Neuronal stem cell (in vitro differentiated cells): ENCODE measurements at regions not wholly inside any gene's neighbourhood (a gene's known extent, or its start where the extent isn't known, plus 50 kb on each side); places are given as distances from the start of the nearest gene placed in this dataset.

Experiments used
- DNase-seq: peaks from one replicate; pipeline ENCODE4 v3.0.0-alpha.2; 2013; ENCODE audit warnings: low spot score
- H2AFZ ChIP-seq: one replicate; pipeline ENCODE4 v1.6.1; 2013; ENCODE audit warnings: mild to moderate bottlenecking, low read length, inconsistent platforms
- H2AK5ac ChIP-seq: 2 replicates; pipeline ENCODE4 v1.6.1; 2013; ENCODE audit warnings: low read depth, mild to moderate bottlenecking, inconsistent platforms, low read length, moderate library complexity, mixed read lengths
- H2BK120ac ChIP-seq: 2 replicates; pipeline ENCODE4 v1.6.1; 2013; ENCODE audit warnings: low read depth, mild to moderate bottlenecking, inconsistent platforms, low read length, moderate library complexity, mixed read lengths
- H2BK12ac ChIP-seq: one replicate; pipeline ENCODE4 v1.6.1; 2013; ENCODE audit warnings: low read length, inconsistent platforms
- H2BK15ac ChIP-seq: 2 replicates; pipeline ENCODE4 v1.6.1; 2013; ENCODE audit warnings: mild to moderate bottlenecking, low read length, inconsistent platforms, mixed read lengths
- H2BK5ac ChIP-seq: one replicate; pipeline ENCODE4 v1.6.1; 2013; ENCODE audit warnings: inconsistent platforms, mild to moderate bottlenecking, low read length, moderate library complexity
- H3K14ac ChIP-seq: one replicate; pipeline ENCODE4 v1.6.1; 2013; ENCODE audit warnings: low read length, inconsistent platforms
- H3K18ac ChIP-seq: 2 replicates; pipeline ENCODE4 v1.6.1; 2013; ENCODE audit warnings: low read length, inconsistent platforms
- H3K23ac ChIP-seq: 2 replicates; pipeline ENCODE4 v1.6.1; 2013; ENCODE audit warnings: low read depth, mild to moderate bottlenecking, mixed read lengths, low read length, inconsistent platforms; ENCODE audit not compliant: poor library complexity
- H3K27ac ChIP-seq: replicated peaks from 3 replicates; pipeline ENCODE4 v1.5.1; 2013; ENCODE audit warnings: low read length, inconsistent platforms
- H3K27me3 ChIP-seq, 3 experiments: 2 replicates each; pipeline ENCODE4 v1.6.1; 2013; ENCODE audit warnings: low read length in 3 of 3, mild to moderate bottlenecking in 2 of 3, inconsistent platforms in 1 of 3, low read depth in 1 of 3, mixed read lengths in 1 of 3, moderate library complexity in 1 of 3; ENCODE audit not compliant: control insufficient read depth in 3 of 3, insufficient read depth in 3 of 3
- H3K36me3 ChIP-seq, 2 donors: replicated peaks in 1 of 2; 2 replicates each; pipeline ENCODE4 v1.6.1; 2013; ENCODE audit warnings: low read length in 2 of 2; ENCODE audit not compliant: control insufficient read depth in 2 of 2, insufficient read depth in 2 of 2
- H3K4ac ChIP-seq: 2 replicates; pipeline ENCODE4 v1.6.1; 2013; ENCODE audit warnings: inconsistent platforms, mild to moderate bottlenecking, low read length, moderate library complexity
- H3K4me1 ChIP-seq, 2 donors: 1 replicate in 1 of 2; 2 replicates in 1 of 2; pipeline ENCODE4 v1.6.1; 2013; ENCODE audit warnings: low read length in 2 of 2, low read depth in 1 of 2; ENCODE audit not compliant: control insufficient read depth in 2 of 2, insufficient read depth in 1 of 2
- H3K4me2 ChIP-seq: one replicate; pipeline ENCODE4 v1.6.1; 2013; ENCODE audit warnings: mild to moderate bottlenecking, low read length, inconsistent platforms; ENCODE audit not compliant: insufficient read depth, poor library complexity, severe bottlenecking
- H3K4me3 ChIP-seq, 2 donors: 2 replicates each; pipeline ENCODE4 v1.5.1; 2013; ENCODE audit warnings: low read length in 2 of 2, mild to moderate bottlenecking in 2 of 2, inconsistent platforms in 1 of 2, moderate library complexity in 1 of 2
- H3K79me1 ChIP-seq: one replicate; pipeline ENCODE4 v1.6.1; 2013; ENCODE audit warnings: low read depth, mild to moderate bottlenecking, inconsistent platforms, low read length, moderate library complexity
- H3K9ac ChIP-seq: one replicate; pipeline ENCODE4 v1.6.1; 2013; ENCODE audit warnings: mild to moderate bottlenecking, low read depth, low read length, inconsistent platforms; ENCODE audit not compliant: poor library complexity
- H3K9me3 ChIP-seq, 2 donors: replicated peaks in 1 of 2; 2 replicates each; pipeline versions ENCODE3 to v1.6.1; 2013; ENCODE audit warnings: low read length in 2 of 2, mild to moderate bottlenecking in 2 of 2, inconsistent platforms in 1 of 2, low read depth in 1 of 2, mixed read lengths in 1 of 2, moderate library complexity in 1 of 2; ENCODE audit not compliant: control insufficient read depth in 2 of 2, insufficient read depth in 1 of 2
- H4K8ac ChIP-seq: one replicate; pipeline ENCODE4 v1.6.1; 2013; ENCODE audit warnings: low read depth, mild to moderate bottlenecking, inconsistent platforms, low read length, moderate library complexity
- H4K91ac ChIP-seq: one replicate; pipeline ENCODE4 v1.6.1; 2013; ENCODE audit warnings: low read length, low read depth, mild to moderate bottlenecking, inconsistent platforms; ENCODE audit not compliant: poor library complexity
- WGBS, 2 donors: extraction: QIAGEN DNeasy Blood & Tissue Kit; methylation state at CpG; one replicate each; pipeline ENCODE4 v1.1.7; 2013; ENCODE audit warnings: missing lambda C conversion rate in 2 of 2, mixed read lengths in 1 of 2; ENCODE audit not compliant: insufficient read length in 2 of 2, insufficient replicate concordance in 1 of 2; ENCODE audit errors: extremely low coverage in 2 of 2; 5-methylcytosine and 5-hydroxymethylcytosine counted together

DNA sequence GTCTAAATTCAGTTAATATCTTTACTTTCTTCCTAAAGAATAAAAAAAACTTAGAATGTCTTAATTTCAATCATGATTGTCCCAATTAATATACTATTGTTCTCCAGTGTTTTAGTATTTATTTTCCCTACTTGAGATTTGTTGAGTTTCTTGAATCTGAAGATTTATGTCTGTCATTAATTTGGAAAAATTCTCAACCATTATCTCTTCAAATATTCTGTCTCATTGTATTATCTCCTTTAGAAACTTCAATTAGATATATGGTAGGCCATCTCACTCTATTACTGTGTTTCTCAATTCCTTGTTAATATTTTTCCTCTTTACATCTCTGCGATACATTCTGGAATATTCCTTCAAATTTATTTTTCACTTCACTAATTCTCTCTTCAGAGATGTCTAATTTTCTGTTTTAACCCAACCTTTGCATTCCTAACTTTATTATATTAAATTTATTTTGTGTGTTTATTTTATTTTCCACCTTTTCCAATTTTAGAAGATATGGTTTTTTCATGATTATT, 268.6 kb downstream of the QKI start:
- Histone ChIP-seq H2BK12ac (no peak overlapping the region), H3K18ac (no peak overlapping the region), H3K4me1 (peaks cover 0 to 3% of the 10 kb centered on the region in 2 donors), H4K8ac (no peak overlapping the region), H3K14ac (no peak overlapping the region), H2AFZ (no peak overlapping the region), H2BK5ac (no peak overlapping the region), H3K9ac (no peak overlapping the region), H3K9me3 (peaks cover 3 to 9% of the 10 kb centered on the region in 2 donors), H3K4ac (no peak overlapping the region), H3K79me1 (no peaks in the 10 kb centered on the region), H3K27ac (no peak overlapping the region), H3K4me3 (no peak overlapping the region), H2AK5ac (no peak overlapping the region), H3K27me3 (no peaks in the 10 kb centered on the region), H3K36me3 (no peaks in the 10 kb centered on the region), H4K91ac (no peak overlapping the region), H2BK15ac (no peak overlapping the region), H3K4me2 (no peak overlapping the region), H2BK120ac (no peak overlapping the region), H3K23ac (no peak overlapping the region)
- WGBS, 2 donors = 100% methylated on average over 1 of the region's 1 CpG; no CpG with 5 or more reads in 1 of the 2 donors
- no peak for DNase-seq

DNA sequence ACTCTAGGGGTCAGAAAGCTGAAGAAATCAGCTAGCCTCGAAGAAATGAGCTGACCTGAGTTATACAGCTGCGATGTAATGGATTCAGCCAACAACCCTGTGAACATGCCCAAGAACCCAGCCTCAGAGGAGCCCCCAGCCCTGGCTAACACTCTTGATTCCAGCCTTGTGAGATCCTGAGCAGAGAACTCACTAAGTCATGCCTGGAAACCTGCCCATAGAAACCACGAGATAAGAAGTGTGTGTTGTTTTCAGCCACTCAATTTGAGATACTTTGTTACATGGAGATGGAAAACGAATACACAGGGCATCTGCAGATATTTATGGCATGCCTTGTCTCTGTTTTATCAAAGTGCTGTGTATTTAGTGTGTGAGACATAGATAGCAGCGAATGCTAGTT, 265.2 kb downstream of the QKI start:
- Histone ChIP-seq H3K23ac (no peak overlapping the region), H2BK15ac (no peak overlapping the region)
- no peak for DNase-seq

DNA sequence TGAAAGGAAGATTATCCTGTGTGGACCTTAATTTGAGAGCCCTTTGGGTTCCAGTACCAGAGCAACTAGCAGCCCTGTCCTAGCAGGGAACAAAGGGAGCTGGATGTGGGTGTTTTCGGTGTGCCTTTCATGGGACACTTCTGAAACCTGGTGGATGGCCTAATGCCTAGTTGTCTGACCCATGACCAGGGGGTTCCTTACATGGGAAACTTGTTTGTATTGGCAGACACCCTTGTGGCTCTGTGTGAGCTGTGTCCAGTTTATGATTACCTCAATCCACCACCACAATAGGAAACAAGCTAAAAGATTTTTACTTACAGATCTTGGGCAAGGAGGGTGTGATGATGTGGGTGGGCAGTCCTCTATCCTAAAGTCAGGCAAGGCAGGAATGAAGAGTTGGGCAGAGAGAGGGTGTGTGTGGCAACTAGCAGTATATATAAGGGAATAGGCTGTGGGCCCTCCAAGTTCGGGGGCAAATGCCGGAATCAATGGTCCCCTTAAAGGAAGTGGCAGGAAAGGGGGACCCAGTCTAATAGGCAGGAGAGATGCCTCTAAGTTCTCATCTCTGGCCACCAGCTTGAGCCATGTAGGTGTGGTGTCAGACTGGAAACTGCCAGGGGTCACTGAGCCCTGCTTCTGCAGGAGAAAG, 264.6 kb downstream of the QKI start:
- no peak overlapping the region for H3K9ac ChIP-seq
- no peak for DNase-seq
- no peak overlapping the region for H2AFZ ChIP-seq
- no peak overlapping the region for H2BK5ac ChIP-seq
- H4K91ac ChIP-seq = no peak overlapping the region
- no peak overlapping the region for H3K14ac ChIP-seq
- no peaks in the 10 kb centered on the region for H3K4me1 ChIP-seq
- H2BK120ac ChIP-seq = no peak overlapping the region
- H3K9me3 ChIP-seq = peaks cover 4 to 16% of the 10 kb centered on the region in 2 donors
- peak overlapping the region; percentile 39 for H2BK15ac ChIP-seq
- no peaks in the 10 kb centered on the region for H3K36me3 ChIP-seq
- H3K23ac ChIP-seq = no peak overlapping the region
- no peak overlapping the region for H4K8ac ChIP-seq
- H3K4me2 ChIP-seq = no peak overlapping the region
- H3K27me3 ChIP-seq = no peaks in the 10 kb centered on the region
- WGBS, 2 donors = no CpG with 5 or more reads among the region's 3 CpGs
- H3K18ac ChIP-seq = no peak overlapping the region
- no peak overlapping the region for H3K4ac ChIP-seq
- H2BK12ac ChIP-seq = no peak overlapping the region
- H3K79me1 ChIP-seq = no peaks in the 10 kb centered on the region
- no peak overlapping the region for H2AK5ac ChIP-seq
- no peak overlapping the region for H3K27ac ChIP-seq
- no peak overlapping the region for H3K4me3 ChIP-seq

More for the DNA sequence above, 265.2 kb downstream of the QKI start:
- Histone ChIP-seq H3K18ac (no peak overlapping the region), H2AK5ac (no peak overlapping the region), H3K4me3 (no peak overlapping the region), H3K27ac (no peak overlapping the region), H3K9ac (no peak overlapping the region), H3K27me3 (no peaks in the 10 kb centered on the region), H3K79me1 (no peaks in the 10 kb centered on the region), H4K91ac (no peak overlapping the region), H3K9me3 (peaks cover 4 to 16% of the 10 kb centered on the region in 2 donors), H3K36me3 (no peaks in the 10 kb centered on the region), H3K14ac (no peak overlapping the region), H2BK12ac (no peak overlapping the region), H3K4me2 (no peak overlapping the region), H3K4ac (no peak overlapping the region), H4K8ac (no peak overlapping the region), H2BK120ac (no peak overlapping the region), H3K4me1 (no peaks in the 10 kb centered on the region), H2AFZ (no peak overlapping the region), H2BK5ac (no peak overlapping the region)
- WGBS, 2 donors = no CpG with 5 or more reads among the region's 5 CpGs

DNA sequence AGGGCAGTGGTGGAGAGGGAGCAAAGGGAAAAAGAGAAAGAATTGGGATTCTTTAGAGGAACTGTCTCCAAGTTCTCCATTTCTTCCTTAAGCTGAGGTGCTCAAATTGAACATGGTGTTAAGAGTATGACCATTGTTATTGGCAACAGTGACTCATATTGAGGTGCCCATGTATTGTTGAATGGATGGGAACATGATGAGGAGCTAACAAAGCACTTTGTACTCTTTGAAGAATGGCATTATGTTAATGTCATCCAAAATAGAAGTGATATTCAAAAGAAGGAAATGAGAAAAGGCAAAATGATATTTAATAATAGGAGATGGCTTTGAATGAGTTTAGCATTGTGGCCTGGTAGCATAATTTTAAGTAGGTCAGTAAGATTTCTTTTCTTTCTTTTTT, 261.1 kb downstream of the QKI start:
- Histone ChIP-seq H3K9ac (no peak overlapping the region), H2AK5ac (no peak overlapping the region), H3K79me1 (no peaks in the 10 kb centered on the region), H3K36me3 (no peaks in the 10 kb centered on the region), H3K23ac (no peak overlapping the region), H4K91ac (no peak overlapping the region), H2BK120ac (no peak overlapping the region), H2BK15ac (no peak overlapping the region), H3K4ac (no peak overlapping the region), H3K4me2 (no peak overlapping the region), H3K27ac (no peak overlapping the region), H3K4me3 (no peak overlapping the region), H3K18ac (no peak overlapping the region), H4K8ac (no peak overlapping the region), H2BK5ac (no peak overlapping the region), H3K9me3 (peaks cover 6 to 7% of the 10 kb centered on the region in 2 donors), H3K4me1 (no peaks in the 10 kb centered on the region), H3K14ac (no peak overlapping the region), H2AFZ (no peak overlapping the region), H2BK12ac (no peak overlapping the region), H3K27me3 (no peaks in the 10 kb centered on the region)
- DNase-seq = no peak
